Stimulated activated CD4-positive, alpha-beta T cell treated with anti-CD3 and anti-CD28 coated beads, Interleukin-4, amount 100 ng/mL, for 24 hours (primary cell): ENCODE measurements at regions not wholly inside any gene's neighbourhood (a gene's known extent, or its start where the extent isn't known, plus 50 kb on each side); places are given as distances from the start of the nearest gene placed in this dataset.
"Not testable (repeated sequence)": the region's sequence is repeated elsewhere in the genome, so short reads cannot be mapped to it uniquely, and the experiment has no call there.

Source experiments
- DNase-seq: peaks from one replicate; pipeline ENCODE4 v3.0.0-alpha.2; 2020

- no peak for DNase-seq
Measured at GRCh38 chr4:53712408-53713020, 121.2 kb upstream of the LNX1 start.

GRCh38 chr4:53711926-53712325 lies 120.6 kb upstream of the LNX1 start:
- no peak for DNase-seq

DNA sequence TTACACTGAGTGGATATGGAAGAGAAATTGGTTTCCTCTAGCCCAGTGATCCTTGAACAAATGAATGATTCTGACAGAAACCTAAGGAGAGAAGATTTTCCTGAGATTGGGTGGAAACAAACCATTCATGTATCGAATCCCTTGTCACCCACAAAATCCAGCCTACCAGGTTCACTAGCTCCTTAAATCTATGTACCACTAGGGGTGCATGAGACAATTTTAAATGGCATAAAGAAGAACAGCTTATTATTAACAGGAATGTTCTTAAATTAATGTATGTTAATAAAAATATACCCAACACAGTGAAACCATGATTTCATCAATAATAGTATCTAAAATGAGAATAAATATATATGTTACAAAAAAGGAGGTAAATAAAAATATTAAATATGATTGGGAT lies 118.4 kb upstream of the LNX1 start:
- no peak for DNase-seq

DNA sequence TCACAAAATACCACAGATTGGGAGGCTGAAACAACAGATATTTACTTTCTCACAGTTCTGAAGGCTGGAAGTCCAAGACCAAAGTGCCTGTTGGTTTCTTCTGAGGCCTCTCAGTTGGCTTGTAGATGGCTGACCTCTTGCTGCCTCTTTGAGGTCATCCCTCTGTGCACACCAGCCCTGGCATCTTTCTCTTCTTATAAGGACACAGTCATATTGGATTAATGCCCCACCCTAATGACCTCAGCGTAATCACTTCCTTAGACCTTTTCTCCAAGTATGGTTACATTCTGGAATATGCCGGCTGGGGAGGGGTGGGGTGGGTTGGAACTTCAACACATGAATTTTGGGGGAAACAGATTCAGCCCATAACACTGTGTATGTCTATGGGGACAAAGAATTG lies 116.2 kb upstream of the LNX1 start:
- no peak for DNase-seq

GRCh38 chr4:53706422-53707032 lies 115.2 kb upstream of the LNX1 start:
- no peak for DNase-seq

DNA sequence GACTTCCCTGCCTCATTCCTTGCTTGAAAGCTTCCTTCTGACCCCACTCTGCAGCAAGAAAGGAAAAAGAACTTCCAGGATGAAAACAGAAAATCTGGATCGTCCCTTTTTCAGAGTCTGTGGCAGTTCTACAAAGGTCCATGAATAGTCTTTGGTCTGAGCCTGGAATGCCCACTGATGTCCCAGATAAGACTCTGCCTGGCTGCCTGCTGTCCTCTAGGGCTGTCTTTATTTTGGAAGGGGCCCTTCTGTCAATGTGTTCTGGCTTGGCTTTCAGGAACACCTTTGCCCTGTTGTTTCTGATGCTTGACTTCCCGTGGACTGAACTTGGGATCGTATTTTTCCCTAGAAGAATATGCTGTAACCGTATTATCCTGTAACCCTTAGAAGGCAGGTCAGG lies 114.7 kb upstream of the LNX1 start:
- no peak for DNase-seq

DNA sequence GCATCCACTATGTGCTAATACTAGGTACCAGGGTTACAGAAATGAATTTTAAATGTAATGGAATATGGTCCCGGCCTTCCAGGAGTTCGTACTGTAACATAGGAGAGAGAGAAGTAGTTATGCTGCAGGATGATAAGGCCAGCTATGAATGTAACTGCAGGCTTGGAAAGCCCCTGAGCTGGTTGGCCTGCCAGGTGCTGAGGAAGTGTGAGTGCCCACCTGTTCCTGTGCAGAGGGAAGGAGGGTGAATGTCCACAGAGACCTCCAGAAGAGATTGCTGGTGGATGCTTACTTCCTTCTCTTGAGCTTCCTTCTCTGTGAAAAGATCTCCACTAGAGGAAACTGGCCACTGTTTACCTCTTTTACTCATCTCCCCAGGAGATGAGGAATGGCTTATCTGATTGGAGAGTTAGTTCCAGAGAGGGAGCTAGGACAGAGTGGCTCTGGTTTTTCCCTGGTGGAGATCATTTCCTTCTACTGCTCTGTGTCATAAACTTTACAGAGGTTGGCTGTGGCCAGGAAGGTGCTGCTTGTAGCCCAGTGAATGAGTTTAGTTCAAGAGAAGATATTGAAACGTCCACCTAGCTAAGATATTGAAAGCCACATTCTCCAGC lies 114.0 kb upstream of the LNX1 start:
- no peak for DNase-seq

DNA sequence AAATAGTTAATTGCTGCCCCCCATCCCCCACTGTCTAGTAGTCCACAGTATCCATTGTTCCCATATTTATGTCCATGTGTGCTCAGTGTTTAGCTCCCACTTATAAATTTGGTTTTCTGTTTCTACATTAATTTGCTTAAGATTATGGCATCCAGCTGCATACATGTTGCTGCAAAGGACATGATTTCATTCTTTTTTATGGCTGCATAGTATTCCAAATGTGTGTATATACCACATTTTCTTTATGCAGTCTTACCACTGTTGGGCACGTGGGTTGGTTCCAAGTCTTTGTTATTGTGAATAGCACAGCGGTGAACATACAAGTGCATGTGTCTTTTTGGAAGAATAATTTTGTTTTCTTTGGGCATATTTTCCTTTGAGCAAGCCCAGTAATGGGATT lies 113.0 kb upstream of the LNX1 start:
- DNase-seq = no peak

- DNase-seq = no peak
Measured at GRCh38 chr4:53703267-53703655, 112.0 kb upstream of the LNX1 start.

GRCh38 chr4:53702334-53703266 lies 111.3 kb upstream of the LNX1 start:
- no peak for DNase-seq

GRCh38 chr4:53701260-53701659 lies 110.0 kb upstream of the LNX1 start:
- not testable (repeated sequence) for DNase-seq

- not testable (repeated sequence) for DNase-seq
Measured at GRCh38 chr4:53699310-53699709, 108.0 kb upstream of the LNX1 start.

DNA sequence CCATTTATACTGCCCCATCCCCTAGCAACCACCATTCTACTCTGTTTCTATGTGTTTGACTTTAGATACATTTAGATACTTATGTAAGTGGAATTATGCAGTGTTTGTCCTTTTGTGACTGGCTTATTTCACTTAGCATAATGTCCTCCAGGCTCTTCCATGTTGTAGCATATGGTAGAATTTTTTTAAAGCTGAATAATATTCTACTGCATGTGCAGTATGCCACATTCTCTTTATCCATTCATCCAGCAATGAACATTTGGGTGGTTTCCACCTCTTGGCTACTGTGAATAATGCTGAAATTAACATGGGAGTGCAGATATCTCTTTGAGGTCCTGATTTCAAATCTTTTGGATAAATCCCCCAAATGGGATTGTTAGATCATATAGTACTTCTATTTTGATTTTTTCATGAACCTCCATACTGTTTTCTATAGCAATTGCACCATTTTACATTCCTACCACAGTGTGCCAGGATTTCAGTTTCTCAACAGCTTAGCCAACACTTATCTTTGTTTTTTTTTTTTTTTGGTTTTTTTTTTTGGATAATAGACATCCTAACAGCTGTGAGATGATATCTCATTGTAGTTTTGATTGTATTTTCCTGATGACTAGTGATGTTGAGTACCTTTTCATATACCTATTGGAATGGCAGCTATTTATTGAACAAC lies 105.9 kb upstream of the LNX1 start:
- DNase-seq = no peak

DNA sequence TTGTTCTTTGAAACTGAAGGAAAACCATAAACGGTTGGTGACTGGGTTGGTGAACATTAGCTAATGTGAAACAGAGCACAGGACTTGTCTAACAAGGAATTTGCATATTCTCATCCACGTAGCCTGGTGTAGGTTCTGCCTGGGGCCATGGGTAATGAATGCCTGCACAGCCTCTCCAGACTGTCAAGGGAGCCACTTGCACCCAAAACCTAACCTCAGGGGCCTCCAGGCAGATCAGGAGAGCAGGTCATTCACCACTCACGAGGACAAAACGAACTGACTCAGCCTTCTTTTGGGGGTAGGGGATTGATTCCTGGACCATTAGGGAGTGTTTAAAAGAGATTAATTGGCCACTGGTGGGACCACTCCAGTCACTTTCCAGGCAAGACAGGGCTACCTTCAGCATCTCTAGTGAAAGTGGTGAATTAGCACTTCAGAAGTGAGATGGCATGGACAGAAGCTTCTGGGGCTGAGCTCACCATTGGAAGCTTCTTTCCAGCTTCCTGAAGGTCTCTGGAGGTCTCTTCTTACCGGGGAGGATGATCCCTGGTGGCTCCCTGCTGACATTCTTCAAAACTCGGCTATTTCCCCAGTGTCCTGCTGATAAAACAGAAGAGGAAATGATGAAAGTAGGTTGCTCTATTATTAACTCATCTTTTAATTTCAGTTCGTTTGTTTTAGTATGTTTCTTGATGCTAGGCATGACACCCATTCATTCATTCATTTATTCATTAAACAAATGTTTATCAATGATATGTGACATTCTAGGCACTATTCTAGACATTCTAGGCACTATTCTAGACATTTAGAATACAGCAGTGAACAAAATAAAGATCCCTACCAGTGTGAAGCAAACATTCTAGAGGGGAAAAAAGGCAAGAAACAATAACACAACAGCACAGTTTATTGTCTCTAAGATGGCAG lies 104.5 kb upstream of the LNX1 start:
- DNase-seq = no peak

GRCh38 chr4:53694666-53695065 lies 103.4 kb upstream of the LNX1 start:
- DNase-seq = no peak

DNA sequence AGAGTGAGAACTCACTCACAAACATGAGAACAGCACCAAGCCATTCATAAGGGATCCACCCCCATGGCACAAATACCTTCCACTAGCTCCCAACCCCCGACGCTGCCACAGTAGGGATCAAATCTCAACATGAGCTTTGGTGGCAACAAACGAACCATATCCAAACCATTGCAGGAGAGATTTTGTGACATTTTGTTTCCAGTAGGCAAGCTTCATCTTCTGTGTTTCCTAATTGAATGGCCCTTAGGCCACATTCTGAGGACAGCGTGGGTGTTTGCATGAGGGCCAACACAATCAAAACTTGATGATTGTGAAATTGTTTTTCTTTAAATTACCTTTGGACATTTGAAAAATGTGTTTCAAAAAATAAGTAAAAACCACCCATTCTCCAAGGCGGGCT lies 102.6 kb upstream of the LNX1 start:
- DNase-seq = no peak

GRCh38 chr4:53693408-53693807 lies 102.1 kb upstream of the LNX1 start:
- no peak for DNase-seq

- DNase-seq = peak; percentile 23
Measured at GRCh38 chr4:53688186-53688790, 97.0 kb upstream of the LNX1 start.

DNA sequence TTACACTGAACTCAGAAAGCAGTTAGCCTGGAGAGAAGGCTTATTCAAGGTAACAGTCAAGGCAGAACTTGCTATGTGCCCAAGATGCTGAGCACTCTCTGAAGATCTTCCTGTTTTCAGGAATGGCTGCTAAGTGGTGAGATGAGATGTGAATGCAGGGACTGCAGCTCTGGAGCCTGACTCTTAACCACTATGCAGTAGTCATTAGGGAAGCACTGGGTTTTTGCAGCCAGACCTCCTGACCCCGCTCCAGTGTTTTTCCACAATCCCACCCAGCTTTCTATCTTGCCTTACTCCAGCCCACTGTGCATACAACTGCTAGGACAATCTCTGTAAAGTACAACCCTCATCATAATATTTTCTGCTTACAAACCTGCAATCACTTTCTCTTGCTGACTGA lies 95.2 kb upstream of the LNX1 start:
- DNase-seq = no peak

DNA sequence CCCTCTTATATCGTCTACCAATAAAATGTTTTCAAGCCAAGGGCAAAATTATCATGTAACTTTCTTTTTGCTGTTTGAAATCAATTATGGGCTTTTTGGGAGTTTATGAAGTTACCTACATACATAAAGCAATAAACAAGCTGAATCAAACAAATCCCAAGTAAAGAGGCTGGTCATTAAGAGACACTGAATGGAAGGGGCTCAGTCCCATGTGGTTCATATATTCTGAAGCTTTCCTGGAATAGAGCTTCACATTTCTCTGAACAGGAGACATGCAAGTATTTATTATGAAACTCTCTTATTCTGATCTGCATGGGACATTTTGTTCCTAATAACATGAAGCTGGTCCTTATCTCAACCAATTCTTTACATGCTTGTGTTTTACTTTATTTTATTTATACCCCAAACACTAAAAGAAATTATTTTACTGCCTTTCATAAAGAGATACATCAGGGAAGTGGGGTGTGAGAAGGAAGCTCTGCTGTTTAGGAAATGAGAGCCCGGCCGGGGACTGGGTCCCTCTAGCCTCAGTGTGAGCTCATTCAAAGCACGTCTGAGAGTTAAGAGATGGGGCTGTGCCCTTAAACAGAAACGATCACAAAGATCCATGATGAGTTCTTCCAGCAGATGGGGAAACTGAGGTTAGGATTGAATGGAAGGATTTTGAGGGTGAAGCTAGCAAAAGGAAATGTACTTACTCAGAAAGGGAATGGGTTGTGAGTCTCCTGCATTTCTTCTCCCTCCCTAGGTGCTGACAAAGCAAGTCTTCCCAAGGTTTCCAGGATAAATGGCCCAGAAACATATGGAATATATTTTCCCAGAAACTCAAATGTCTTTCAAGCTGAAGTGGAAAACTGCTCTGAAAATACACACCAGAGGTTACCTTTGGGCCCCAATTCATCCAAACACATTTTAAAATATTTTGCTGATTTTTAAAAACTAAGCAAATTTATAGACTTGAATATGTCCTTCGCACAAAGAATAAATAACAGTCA lies 93.1 kb upstream of the LNX1 start:
- no peak for DNase-seq
